ENCODE measurements at regions not wholly inside any gene's neighbourhood (a gene's known extent, or its start where the extent isn't known, plus 50 kb on each side); places are given as distances from the start of the nearest gene placed in this dataset.

- TF ChIP-seq POLR2AphosphoS5 (IDR thresholded peaks at IDR 0.05), result no peak
- no peak for TF ChIP-seq CTCF (IDR thresholded peaks at IDR 0.05)
- TF ChIP-seq POLR2A (IDR thresholded peaks at IDR 0.05), result no peak
Measured at GRCh38 chr3:59277201-59277600, 227.4 kb upstream of the CFAP20DC start.

Measured in sigmoid colon (tissue), 4 donors.